OCI-LY3 (cell line): ENCODE measurements at regions not wholly inside any gene's neighbourhood (a gene's known extent, or its start where the extent isn't known, plus 50 kb on each side); places are given as distances from the start of the nearest gene placed in this dataset.

Experiments
- EZH2phosphoT487 ChIP-seq: fragments of 200-600 bp; shearing (Covaris generic); IDR thresholded peaks from 2 replicates; pipeline ENCODE4 v1.6.1; 2018; ENCODE audit warnings: antibody characterized with exemption, mixed run types, low read depth
- TF ChIP-seq, protein P1 (sequence below): fragments of 200-600, 300-600 bp; sonication (generic); IDR thresholded peaks from 2 replicates; pipeline ENCODE4 v1.5.1; 2014; ENCODE audit warnings: antibody characterized with exemption, low read length, low read depth

GRCh38 chrX:1026263-1027015 is 186.0 kb downstream of the CRLF2 start:
- TF ChIP-seq EZH2phosphoT487, result no peak
- TF ChIP-seq, protein P1, sequence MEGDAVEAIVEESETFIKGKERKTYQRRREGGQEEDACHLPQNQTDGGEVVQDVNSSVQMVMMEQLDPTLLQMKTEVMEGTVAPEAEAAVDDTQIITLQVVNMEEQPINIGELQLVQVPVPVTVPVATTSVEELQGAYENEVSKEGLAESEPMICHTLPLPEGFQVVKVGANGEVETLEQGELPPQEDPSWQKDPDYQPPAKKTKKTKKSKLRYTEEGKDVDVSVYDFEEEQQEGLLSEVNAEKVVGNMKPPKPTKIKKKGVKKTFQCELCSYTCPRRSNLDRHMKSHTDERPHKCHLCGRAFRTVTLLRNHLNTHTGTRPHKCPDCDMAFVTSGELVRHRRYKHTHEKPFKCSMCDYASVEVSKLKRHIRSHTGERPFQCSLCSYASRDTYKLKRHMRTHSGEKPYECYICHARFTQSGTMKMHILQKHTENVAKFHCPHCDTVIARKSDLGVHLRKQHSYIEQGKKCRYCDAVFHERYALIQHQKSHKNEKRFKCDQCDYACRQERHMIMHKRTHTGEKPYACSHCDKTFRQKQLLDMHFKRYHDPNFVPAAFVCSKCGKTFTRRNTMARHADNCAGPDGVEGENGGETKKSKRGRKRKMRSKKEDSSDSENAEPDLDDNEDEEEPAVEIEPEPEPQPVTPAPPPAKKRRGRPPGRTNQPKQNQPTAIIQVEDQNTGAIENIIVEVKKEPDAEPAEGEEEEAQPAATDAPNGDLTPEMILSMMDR, result no peak
